ENCODE measurements at regions not wholly inside any gene's neighbourhood (a gene's known extent, or its start where the extent isn't known, plus 50 kb on each side); places are given as distances from the start of the nearest gene placed in this dataset.

DNA sequence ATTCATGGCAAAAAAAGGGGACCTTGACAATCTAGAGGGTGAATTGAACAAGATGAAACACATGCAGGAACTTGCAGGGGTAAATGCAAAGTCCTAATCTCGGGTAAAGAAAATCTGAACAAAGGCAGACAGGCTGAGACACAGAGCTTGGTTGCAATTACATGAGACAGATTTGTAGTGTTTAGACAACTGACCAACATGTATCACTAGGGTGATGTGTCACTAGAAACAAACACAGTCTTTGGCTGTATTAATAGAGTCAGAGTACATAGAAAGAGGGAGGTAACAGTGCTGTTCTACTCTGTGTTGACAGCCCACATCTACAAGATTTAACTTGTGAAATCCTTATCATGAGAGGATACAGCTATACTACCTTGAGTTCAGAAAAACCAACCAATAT lies 78.1 kb upstream of the GRIK3 start:
- Mint-ChIP-seq H3K9me3 (no peaks in the 10 kb centered on the region), H3K4me3 (no peak overlapping the region), H3K4me1 (ENCODE audit: low read depth) (no peaks in the 10 kb centered on the region), H3K27me3 (peaks cover 8% of the 10 kb centered on the region), H3K27ac (no peak overlapping the region), H3K36me3 (no peaks in the 10 kb centered on the region)
- POLR2A ChIA-PET, result no interaction called here
- CTCF ChIA-PET, result no interaction called here
- no peak for DNase-seq
- intact Hi-C loops (cut with micrococcal nuclease), result no loop called here

DNA sequence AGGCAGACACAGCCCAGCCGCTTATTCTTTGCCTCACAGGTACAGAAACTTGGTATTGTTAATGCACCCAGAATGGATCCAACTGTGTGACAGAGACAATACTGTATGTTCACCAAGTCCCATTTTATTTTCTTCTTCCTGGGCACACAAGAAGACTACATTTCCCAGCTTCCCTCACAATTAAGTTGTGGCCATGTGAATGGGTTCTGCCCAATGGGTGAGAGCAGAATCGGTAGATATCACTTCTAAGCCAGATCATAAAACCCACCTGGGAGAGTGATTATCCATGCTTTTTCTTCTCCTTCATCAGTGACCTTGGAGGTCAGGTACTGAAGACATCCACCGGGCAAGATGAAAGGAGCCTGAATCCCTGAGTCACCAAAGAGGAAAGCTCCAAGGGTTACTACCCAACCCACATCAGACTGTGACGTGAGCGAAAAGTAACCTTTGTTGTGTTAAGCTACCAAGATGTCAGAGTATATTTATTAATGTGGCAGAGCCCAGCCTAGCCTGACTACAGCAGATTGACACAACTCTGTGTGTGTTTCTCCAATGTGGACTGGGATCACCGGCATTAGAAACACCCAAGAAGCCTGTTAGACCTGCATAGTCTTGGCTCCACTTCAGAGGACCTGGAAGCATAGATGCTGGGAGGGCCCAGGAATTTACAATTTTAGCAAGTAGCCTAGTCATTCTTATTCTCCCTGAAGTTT lies 79.1 kb upstream of the GRIK3 start:
- H3K4me3 Mint-ChIP-seq, result no peak overlapping the region
- no peaks in the 10 kb centered on the region for H3K9me3 Mint-ChIP-seq
- intact Hi-C loops (cut with micrococcal nuclease), result no loop called here
- peaks cover 11% of the 10 kb centered on the region for H3K27me3 Mint-ChIP-seq
- no peaks in the 10 kb centered on the region for H3K36me3 Mint-ChIP-seq
- ChIA-PET POLR2A (no interaction called here), CTCF (no interaction called here)
- no peaks in the 10 kb centered on the region for H3K4me1 Mint-ChIP-seq (ENCODE audit: low read depth)
- no peak overlapping the region for H3K27ac Mint-ChIP-seq
- no peak for DNase-seq

DNA sequence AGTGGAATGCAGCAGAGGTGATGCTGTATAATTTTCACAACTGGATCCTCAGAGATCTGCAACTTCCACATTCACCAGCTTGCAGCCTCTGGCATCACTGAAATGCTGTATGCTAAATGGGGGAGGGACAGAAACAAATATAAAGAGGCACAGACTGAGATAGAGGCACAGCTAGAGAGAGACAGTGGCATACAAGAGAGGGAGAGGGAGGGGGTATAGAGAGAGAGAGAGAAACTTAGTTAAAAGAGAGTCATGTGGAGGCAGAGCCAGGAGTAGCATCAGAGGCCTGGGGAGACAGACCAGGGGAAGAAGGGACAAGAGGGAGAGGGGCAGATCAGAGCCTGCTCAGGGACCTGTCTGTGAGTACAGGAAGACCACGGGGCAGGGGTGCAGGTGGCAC lies 84.5 kb upstream of the GRIK3 start:
- H3K27me3 Mint-ChIP-seq, result peaks cover 11% of the 10 kb centered on the region
- no peaks in the 10 kb centered on the region for H3K4me1 Mint-ChIP-seq (ENCODE audit: low read depth)
- DNase-seq, result no peak
- POLR2A ChIA-PET, result no interaction called here
- CTCF ChIA-PET, result interaction anchor here (1.0 kb wide), 1 partner anchor 543 kb away, joined by 3 read pairs; no protein-coding TSS in a partner anchor
- H3K4me3 Mint-ChIP-seq, result no peak overlapping the region
- H3K36me3 Mint-ChIP-seq, result no peaks in the 10 kb centered on the region
- intact Hi-C loops (cut with micrococcal nuclease), result no loop called here
- no peak overlapping the region for H3K27ac Mint-ChIP-seq
- H3K9me3 Mint-ChIP-seq, result peaks cover 5% of the 10 kb centered on the region

DNA sequence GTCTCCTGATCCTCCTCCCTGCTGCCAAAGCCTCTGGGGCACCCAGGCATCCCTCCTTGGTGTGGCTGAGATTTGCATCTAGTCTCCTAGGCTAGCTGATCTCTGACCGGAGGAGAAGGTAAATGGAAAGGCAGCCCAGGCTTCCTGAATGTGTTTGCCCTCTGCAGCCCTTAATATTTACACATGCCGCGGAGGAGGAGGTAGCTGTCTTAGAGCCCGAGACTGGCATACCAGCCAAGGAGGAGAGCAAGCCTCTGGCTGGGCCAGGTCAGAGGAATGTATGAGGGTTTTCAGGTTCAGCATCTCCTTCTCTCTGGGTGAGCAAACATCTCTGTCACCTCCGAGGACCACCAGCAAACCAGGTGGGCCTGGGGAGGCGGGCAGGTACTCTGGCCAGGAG lies 86.0 kb upstream of the GRIK3 start:
- Mint-ChIP-seq H3K27me3 (peaks cover 8% of the 10 kb centered on the region), H3K4me1 (ENCODE audit: low read depth) (no peaks in the 10 kb centered on the region), H3K27ac (no peak overlapping the region), H3K36me3 (no peaks in the 10 kb centered on the region), H3K9me3 (peaks cover 5% of the 10 kb centered on the region), H3K4me3 (no peak overlapping the region)
- no peak for DNase-seq
- intact Hi-C loops (cut with micrococcal nuclease), result no loop called here
- ChIA-PET CTCF (no interaction called here), POLR2A (no interaction called here)

DNA sequence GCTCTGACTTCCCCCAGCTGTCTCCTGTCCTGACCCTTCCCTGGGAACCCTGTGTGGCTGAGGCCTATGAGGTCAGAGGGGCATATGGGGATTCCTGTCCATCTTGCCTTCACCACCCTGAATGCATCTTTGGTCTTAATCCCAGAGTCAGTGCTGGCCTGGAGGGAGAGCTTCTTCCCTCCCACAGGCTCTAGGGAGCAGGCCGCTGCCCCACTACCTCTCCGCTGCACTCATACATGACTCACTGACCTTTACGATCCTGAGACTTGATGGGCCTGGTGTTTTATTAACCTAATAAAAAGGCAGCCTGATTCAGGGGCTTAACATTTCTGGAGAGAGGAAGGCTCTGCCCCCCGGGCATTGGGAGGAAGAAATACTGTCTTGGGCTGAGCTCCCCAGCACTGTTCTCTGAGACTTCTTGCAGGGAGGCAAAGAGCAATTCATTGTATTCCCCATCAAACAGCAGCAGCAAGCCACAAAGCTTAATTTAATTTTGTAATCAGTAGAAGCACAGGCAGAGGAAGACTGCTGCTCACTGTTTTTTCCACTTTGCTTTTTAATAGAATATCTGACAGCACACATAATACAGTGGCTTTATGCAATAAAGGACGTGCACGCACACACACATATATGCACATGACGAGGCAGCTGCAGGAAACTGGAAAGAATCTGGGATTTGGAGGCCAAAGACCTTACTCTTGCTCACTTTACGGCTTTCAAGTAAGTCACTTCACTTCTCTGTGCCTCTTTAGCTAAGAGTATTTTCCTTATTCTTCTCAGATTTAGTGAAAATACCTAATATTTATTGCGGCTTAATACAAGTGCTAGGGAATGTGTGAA lies 89.2 kb upstream of the GRIK3 start:
- ChIA-PET CTCF (no interaction called here), POLR2A (interaction anchor here (0.6 kb wide), 1 partner anchor 69 kb away, joined by 7 read pairs; no protein-coding TSS in a partner anchor)
- Mint-ChIP-seq H3K9me3 (peaks cover 5% of the 10 kb centered on the region), H3K27me3 (peaks cover 8% of the 10 kb centered on the region), H3K27ac (no peak overlapping the region), H3K36me3 (no peaks in the 10 kb centered on the region), H3K4me3 (no peak overlapping the region), H3K4me1 (ENCODE audit: low read depth) (no peaks in the 10 kb centered on the region)
- DNase-seq, result no peak
- intact Hi-C loops (cut with micrococcal nuclease), result no loop called here

DNA sequence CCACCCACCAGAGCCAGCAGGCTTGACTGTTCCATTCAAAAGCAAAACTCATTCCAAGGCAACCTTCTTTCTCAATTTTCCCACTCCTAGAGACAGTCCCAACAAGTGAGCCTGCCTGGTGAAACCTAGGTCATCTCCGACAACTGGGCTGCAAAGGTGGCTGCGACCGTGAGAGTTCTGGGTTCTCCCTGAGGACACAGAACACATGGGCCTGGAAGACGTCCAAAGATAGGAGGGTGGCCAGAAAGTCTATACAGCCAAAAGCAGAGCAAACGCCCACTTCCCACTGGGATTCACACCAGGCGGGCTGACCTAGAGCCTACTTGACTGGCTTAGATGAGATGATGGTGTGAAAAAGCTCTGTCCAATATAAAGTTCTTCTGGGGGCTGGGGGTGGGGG lies 90.2 kb upstream of the GRIK3 start:
- no peak overlapping the region for H3K4me3 Mint-ChIP-seq
- no peak overlapping the region for H3K27ac Mint-ChIP-seq
- H3K27me3 Mint-ChIP-seq, result peaks cover 9% of the 10 kb centered on the region
- ChIA-PET POLR2A (no interaction called here), CTCF (no interaction called here)
- peaks cover 5% of the 10 kb centered on the region for H3K9me3 Mint-ChIP-seq
- H3K36me3 Mint-ChIP-seq, result no peaks in the 10 kb centered on the region
- intact Hi-C loops (cut with micrococcal nuclease), result no loop called here
- no peaks in the 10 kb centered on the region for H3K4me1 Mint-ChIP-seq (ENCODE audit: low read depth)
- DNase-seq, result no peak

DNA sequence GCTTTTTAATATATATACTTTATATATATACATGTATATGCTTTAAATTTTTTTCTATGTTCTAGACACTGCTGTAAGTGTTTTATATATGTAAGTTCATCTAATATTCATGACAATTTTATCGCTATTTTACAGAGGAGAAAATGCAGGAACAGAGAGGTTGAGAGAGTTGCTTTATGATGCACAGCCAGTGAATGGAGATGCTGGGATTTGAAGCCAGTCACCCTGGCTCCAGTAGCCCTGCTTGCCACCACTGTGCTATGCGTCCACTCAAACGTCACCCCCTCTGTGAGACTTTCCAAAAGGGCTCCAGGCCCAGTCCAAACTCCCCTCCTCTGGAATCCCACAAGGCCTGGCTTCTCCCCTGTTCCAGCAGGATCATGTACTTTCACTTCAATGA lies 91.0 kb upstream of the GRIK3 start:
- CTCF ChIA-PET, result no interaction called here
- Mint-ChIP-seq H3K9me3 (peaks cover 5% of the 10 kb centered on the region), H3K4me1 (ENCODE audit: low read depth) (no peaks in the 10 kb centered on the region), H3K27ac (no peak overlapping the region), H3K4me3 (no peak overlapping the region), H3K27me3 (peaks cover 8% of the 10 kb centered on the region), H3K36me3 (no peaks in the 10 kb centered on the region)
- no peak for DNase-seq
- POLR2A ChIA-PET, result no interaction called here
- intact Hi-C loops (cut with micrococcal nuclease), result no loop called here

DNA sequence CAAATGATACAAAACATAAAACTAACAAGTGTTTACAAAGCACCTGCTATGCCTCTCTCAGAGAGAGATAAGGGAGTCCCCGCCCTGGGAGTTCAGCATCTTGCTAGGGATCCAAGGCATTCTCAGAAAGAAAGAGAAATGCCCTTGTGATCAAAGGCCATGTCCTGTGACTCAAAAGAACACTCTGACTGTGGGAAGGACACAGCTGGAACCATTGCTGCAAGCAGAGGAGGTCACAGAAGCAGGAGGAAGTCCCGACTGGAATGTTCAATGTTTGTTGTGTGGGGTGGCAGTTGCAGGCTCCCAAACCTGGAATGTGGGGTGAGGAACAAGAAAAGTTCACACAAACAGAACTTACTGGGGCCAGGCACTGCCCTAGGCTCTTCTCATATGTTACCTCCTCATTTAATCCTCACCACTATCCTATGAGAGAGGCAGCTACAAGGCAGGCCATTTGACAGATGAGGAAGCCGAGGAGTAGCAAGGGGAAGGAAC lies 93.0 kb upstream of the GRIK3 start:
- Mint-ChIP-seq H3K36me3 (no peaks in the 10 kb centered on the region), H3K4me1 (ENCODE audit: low read depth) (no peaks in the 10 kb centered on the region), H3K9me3 (peaks cover 5% of the 10 kb centered on the region), H3K4me3 (no peak overlapping the region), H3K27me3 (peaks cover 8% of the 10 kb centered on the region), H3K27ac (no peak overlapping the region)
- POLR2A ChIA-PET, result no interaction called here
- intact Hi-C loops (cut with micrococcal nuclease), result no loop called here
- no peak for DNase-seq
- CTCF ChIA-PET, result no interaction called here

DNA sequence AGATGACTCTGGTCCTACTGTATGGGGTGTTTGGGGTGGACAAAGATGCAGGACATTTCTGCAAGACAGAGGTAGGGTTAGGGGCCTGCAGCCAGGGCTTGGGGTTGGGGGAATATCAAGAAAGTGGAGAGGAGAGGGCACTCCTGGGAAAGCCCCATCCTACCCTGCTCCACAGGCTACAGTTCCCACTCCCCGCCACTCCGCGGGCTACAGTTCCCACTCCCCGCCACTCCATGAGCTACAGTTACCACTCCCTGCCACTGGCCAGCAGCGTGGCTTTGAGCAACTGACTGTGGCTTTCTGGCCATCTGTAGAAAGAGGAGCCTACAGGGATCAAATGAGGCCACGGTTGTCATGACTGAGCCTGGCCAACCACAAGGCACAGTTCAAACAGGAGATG lies 93.8 kb upstream of the GRIK3 start:
- no peaks in the 10 kb centered on the region for H3K4me1 Mint-ChIP-seq (ENCODE audit: low read depth)
- H3K27me3 Mint-ChIP-seq, result peaks cover 8% of the 10 kb centered on the region
- intact Hi-C loops (cut with micrococcal nuclease), result no loop called here
- CTCF ChIA-PET, result no interaction called here
- no peak overlapping the region for H3K27ac Mint-ChIP-seq
- no peaks in the 10 kb centered on the region for H3K36me3 Mint-ChIP-seq
- POLR2A ChIA-PET, result no interaction called here
- DNase-seq, result no peak
- H3K9me3 Mint-ChIP-seq, result no peaks in the 10 kb centered on the region
- H3K4me3 Mint-ChIP-seq, result no peak overlapping the region

DNA sequence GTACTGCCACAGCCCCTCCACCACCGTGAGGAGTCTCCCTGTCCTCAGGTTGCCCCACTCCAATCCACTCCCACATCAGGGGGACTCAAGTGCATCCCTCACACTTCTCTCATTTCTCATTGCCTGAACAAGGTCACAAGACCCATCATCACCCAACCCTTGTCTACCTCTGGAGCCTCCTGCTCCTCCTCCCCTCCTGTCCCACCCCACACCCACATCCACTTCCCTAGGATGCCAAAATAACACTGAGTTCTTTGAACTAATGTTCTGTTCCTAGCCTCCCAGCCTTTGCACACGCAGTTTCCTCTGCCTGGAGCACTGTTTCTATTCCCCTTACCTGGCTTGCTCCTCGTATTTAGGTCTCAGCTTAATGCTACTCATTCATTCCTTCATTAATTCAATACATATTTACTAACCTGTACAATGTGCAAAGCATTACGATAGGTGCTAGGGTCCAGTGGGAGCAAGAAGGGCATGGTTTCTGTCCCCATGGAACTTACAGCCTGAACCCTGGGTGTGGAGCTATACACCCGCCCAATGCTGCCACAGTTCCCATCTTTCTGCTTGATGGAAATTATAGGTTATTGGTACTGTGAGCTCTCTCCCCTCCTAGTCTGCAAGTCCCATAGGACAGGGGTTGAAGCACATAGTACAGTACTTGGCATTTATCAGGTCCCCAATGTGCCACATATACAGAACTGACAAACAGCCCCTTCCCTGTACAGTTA lies 96.1 kb upstream of the GRIK3 start:
- POLR2A ChIA-PET, result no interaction called here
- Mint-ChIP-seq H3K36me3 (no peaks in the 10 kb centered on the region), H3K27me3 (peaks cover 14% of the 10 kb centered on the region), H3K9me3 (no peaks in the 10 kb centered on the region), H3K4me3 (no peak overlapping the region), H3K4me1 (ENCODE audit: low read depth) (no peaks in the 10 kb centered on the region), H3K27ac (no peak overlapping the region)
- intact Hi-C loops (cut with micrococcal nuclease), result no loop called here
- CTCF ChIA-PET, result no interaction called here
- DNase-seq, result no peak

DNA sequence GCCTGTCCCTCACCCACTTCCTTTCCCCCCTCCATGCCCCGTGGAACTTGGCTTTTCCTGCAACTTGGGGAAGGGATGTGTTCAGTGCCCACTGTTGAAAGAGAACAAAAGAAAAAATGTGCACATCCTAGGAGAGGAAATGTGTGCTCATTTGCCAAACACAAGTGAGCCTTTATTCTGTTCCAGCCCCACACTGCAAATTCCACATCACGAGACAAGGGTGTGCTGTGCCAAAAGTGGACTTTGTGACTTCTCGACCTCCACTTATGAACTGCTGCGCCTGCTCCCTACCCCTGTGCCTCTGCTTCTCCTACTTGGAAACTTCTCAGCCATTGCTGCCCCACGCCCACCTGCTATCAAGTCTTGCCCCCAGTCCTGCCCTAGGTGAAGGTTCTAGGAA lies 97.0 kb upstream of the GRIK3 start:
- peaks cover 20% of the 10 kb centered on the region for H3K27me3 Mint-ChIP-seq
- intact Hi-C loops (cut with micrococcal nuclease), result no loop called here
- H3K4me1 Mint-ChIP-seq (ENCODE audit: low read depth), result no peaks in the 10 kb centered on the region
- ChIA-PET CTCF (no interaction called here), POLR2A (no interaction called here)
- H3K27ac Mint-ChIP-seq, result no peak overlapping the region
- H3K36me3 Mint-ChIP-seq, result no peaks in the 10 kb centered on the region
- no peak for DNase-seq
- no peak overlapping the region for H3K4me3 Mint-ChIP-seq
- H3K9me3 Mint-ChIP-seq, result no peaks in the 10 kb centered on the region

DNA sequence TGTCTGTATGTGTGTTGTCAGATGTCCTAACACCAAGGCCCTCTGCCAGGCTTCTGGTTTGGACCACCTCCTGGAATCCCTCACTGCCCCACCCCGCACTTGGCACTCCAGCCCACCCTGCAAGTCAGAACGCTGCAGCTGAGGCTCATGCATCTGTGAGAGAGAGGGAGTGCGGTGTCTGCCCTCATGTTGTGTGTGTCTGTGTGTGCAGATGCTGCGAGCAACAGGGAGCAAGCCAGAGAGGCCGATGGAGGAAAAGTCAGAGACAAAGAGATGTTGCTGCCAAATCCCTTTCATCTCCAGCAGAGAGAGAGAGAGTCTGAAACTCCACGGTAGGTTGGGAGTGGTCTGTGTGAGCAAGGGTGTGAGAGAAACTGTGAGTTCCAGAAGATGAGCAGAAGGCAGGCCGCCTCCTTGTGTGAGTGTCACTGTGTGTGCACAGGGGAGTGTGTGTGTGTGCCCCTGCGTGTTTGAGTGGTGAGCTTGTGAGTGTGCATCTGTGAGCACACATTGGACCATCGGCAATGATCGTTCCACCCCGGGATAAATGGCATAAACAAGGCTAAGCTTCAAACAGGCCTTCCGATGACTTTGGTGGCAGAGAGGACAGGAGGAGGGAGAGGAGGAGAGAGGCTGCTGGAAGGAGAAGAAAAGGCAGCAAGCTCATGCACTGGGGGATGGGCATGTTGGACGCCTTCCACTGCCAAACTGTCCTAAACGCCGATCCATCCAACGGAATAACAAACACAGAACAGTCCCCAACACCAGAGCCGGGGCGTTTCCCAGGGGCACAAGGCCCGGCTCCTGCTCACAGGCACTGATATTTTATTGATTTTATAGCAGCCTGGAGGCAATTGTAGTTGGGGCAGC lies 99.2 kb upstream of the GRIK3 start:
- H3K4me1 Mint-ChIP-seq (ENCODE audit: low read depth), result no peaks in the 10 kb centered on the region
- peaks cover 18% of the 10 kb centered on the region for H3K27me3 Mint-ChIP-seq
- POLR2A ChIA-PET, result no interaction called here
- no peak overlapping the region for H3K4me3 Mint-ChIP-seq
- CTCF ChIA-PET, result no interaction called here
- no peak overlapping the region for H3K27ac Mint-ChIP-seq
- intact Hi-C loops (cut with micrococcal nuclease), result no loop called here
- DNase-seq, result no peak
- no peaks in the 10 kb centered on the region for H3K9me3 Mint-ChIP-seq
- H3K36me3 Mint-ChIP-seq, result no peaks in the 10 kb centered on the region

Measured in activated CD4-positive, alpha-beta memory T cell treated with anti-CD3 and anti-CD28 coated beads for 36 hours (primary cell).